AG09319 (cell line): ENCODE measurements at regions not wholly inside any gene's neighbourhood (a gene's known extent, or its start where the extent isn't known, plus 50 kb on each side); places are given as distances from the start of the nearest gene placed in this dataset.

ENCODE experiments used
- DNase-seq: peaks from one replicate; pipeline ENCODE4 v3.0.0-alpha.2; 2010; ENCODE audit warnings: low read depth; ENCODE audit errors: extremely low read depth
- TF ChIP-seq, protein P1 (sequence below): IDR thresholded peaks from 2 replicates; pipeline ENCODE4 v1.5.1; 2011; ENCODE audit warnings: low read depth, mild to moderate bottlenecking, inconsistent platforms, low read length, moderate library complexity

DNA sequence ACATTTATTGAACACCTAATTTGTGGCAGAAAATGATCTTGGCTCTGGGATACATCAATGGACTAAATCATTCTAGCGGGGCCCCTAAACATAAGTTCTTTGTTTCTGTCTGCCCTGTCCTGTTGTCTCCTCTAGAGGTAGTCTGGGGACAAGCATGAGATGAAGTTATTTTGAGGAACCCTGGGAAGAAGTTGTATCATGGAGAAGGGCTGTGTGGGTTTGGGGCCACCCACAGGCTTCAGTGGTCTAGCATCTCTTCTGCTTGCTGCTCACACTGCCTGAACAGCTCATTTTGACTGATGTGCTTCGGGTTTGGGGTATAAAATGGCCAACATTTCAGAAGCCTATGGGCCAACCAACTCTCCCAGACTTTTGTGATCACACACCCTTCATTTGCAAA is 50.3 kb upstream of the OSBPL11 start:
- TF ChIP-seq, protein P1, sequence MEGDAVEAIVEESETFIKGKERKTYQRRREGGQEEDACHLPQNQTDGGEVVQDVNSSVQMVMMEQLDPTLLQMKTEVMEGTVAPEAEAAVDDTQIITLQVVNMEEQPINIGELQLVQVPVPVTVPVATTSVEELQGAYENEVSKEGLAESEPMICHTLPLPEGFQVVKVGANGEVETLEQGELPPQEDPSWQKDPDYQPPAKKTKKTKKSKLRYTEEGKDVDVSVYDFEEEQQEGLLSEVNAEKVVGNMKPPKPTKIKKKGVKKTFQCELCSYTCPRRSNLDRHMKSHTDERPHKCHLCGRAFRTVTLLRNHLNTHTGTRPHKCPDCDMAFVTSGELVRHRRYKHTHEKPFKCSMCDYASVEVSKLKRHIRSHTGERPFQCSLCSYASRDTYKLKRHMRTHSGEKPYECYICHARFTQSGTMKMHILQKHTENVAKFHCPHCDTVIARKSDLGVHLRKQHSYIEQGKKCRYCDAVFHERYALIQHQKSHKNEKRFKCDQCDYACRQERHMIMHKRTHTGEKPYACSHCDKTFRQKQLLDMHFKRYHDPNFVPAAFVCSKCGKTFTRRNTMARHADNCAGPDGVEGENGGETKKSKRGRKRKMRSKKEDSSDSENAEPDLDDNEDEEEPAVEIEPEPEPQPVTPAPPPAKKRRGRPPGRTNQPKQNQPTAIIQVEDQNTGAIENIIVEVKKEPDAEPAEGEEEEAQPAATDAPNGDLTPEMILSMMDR: no peak
- DNase-seq: no peak

DNA sequence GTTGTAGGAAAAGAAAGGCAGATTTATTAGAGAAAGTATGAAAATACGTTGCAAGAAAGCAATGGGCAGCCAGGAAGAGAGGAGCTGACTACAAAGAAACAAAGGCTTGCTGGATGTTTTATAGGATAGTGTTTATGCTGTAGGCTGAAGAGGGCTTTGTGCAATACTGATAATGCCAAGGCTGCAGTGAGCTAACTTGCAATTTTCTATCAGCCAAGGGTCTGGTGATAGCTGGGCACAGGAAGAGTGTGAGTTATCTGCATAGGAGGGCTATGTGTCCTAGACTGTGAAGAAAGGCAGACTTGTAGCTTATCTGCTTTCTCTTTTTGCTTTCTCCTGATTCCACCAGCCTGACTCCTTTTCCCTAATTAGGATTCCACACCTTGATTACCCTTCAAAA is 51.3 kb upstream of the OSBPL11 start:
- TF ChIP-seq, protein P1: no peak
- DNase-seq: no peak

DNA sequence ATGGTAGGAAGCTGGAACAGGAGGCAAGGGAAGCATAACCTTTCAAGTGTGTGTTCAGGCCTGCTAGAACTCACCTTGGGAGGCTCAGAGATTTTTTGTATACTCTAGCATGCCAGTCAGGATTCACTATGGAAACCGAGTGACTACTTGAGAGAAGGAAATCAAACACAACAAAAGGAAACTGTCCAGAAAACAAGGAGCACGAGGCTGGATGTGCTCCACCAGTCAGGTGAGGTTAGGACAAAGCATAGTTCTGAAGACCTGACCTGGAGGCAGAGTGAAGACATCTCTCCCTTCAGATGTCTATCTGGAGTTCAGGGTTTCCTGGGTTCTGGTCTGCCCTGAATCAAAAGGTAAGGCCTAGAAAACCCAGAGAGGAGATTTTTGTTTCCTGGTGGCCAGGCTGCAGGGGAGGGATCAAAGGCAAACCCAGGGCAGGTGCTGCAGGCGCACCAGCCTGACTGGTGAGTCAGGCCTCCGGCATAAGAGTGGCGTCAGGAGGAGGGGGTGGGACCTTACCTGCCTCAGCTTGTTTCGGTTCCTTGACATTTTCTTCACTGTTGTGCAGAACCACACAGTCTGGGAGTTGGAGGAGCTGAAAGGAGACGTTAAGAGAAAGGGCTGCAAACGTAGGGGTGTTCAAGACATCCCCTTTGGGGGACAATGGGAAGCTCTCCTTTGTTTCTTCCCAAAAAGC is 52.2 kb upstream of the OSBPL11 start:
- no peak for DNase-seq
- TF ChIP-seq, protein P1: no peak

DNA sequence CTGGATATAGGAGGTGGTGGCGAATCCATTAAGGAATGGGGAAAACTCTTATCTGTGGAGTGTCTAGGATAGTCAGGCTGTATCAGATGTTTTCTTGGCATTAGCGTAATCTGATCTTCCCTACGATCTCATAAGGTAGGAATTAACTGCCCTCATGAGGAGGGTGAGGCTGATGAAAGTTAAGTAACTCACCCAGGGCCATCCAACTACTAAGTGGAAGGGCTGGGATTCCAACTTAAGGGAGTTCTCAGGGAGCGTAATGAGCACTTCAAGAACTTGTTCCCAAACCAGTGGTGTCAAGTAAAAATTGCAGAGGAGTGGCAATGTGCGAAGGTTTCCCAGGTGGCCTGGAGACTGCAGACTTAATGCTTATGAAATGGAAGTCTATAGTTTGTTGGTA is 55.9 kb upstream of the OSBPL11 start:
- DNase-seq: no peak
- TF ChIP-seq, protein P1: no peak

DNA sequence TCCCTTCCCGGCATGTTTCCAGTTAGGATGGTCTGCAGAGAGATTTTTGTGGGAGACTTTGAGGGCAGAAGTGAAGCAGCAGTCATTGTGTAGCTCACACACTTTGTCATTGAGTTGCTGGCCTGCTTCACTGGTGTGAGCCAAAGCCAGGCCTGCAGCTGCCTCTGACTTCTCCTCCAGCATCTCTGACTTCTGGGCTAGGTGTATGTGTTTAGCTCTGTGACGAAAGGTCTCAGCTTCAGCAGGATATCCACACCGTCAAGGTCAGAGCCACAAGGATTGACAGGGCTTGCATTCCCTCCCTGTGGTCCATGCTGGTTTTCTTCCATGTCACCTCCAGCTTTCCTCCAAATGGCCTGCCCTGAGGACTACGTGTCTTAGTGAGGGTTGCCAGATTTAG is 57.1 kb upstream of the OSBPL11 start:
- TF ChIP-seq, protein P1: no peak
- no peak for DNase-seq

DNA sequence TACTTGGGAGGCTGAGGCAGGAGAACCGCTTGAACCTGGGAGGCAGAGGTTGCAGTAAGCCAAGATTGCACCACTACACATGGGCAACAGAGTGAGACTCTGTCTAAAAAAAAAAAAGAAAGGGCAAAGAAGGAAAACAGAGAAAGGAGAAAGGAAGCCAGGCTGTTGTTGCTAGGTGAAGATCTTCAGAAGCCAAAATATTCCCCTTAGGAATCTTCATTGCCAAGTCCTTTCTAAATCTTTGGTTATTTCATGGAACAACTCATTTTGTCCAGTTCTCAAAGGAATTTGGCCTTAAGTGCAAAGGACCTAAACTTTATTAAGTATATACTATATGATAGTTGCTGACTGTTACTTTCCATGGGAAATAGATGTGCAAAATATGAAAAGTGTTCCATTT is 59.2 kb upstream of the OSBPL11 start:
- DNase-seq: no peak

DNA sequence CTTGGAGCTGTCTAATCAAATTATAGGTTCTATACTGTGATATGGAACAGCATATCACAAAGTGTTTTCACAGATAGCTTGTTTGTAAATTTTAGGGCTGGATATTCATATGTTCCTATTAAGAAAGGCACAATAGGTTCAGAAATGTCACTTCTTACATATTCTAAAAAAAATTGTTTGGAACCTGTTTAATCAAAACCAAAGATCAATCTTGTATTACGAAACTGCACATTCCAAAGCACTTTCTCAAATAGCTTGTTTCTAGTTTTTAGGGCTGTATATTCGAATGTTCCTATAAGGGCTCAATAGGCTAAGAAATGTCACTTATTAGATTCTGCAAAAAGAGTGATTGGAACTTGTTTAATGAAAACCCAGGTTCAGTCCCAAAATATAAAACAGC is 67.4 kb upstream of the OSBPL11 start:
- TF ChIP-seq, protein P1: no peak
- DNase-seq: no peak

More for the DNA sequence above, 59.2 kb upstream of the OSBPL11 start:
- TF ChIP-seq, protein P1: no peak
